ENCODE measurements at regions not wholly inside any gene's neighbourhood (a gene's known extent, or its start where the extent isn't known, plus 50 kb on each side); places are given as distances from the start of the nearest gene placed in this dataset.

- no peak for DNase-seq
- H3K4me1 ChIP-seq, result no peaks in the 10 kb centered on the region
- H3K4me3 ChIP-seq, result no peak overlapping the region
- H3K27ac ChIP-seq, result no peak overlapping the region
- H3K36me3 ChIP-seq, result no peaks in the 10 kb centered on the region
- no peaks in the 10 kb centered on the region for H3K27me3 ChIP-seq
- H3K9me3 ChIP-seq, result no peaks in the 10 kb centered on the region
- TF ChIP-seq POLR2A (IDR thresholded peaks at IDR 0.05) (no peak), CTCF (IDR thresholded peaks at IDR 0.05) (no peak)
Measured at GRCh38 chr5:3709068-3709716, 113.6 kb downstream of the IRX1 start.

DNA sequence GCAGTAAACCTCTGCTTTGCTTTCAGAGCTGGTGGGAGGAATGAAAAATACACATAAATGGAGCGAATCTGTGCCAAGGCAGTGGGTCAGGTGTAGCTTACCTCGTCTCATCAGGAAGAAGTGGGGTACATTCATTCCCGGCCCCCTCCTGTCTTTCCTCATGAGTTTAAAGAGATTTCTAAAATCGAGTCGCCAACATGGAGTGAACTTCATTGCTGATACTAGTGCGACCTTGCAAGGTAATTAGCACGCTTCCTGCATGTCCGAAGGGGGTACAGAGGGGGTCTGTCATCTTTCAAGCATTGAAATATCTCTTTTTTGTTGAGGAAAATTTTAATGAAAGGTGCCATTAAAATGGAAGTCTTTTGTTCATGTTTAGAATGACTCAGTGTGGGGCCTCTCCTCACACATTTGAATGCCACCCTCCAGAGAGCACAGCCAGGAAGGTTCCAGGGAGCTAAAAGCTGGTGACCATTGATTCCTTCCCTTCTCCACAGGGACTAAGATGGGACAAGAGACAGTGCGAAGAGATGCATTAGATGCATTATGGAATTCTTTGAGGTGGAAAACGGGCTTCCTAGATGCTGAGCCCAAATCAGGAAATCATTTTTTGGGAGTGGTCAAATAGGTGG is 114.2 kb downstream of the IRX1 start:
- Histone ChIP-seq H3K9me3 (no peaks in the 10 kb centered on the region), H3K27me3 (no peaks in the 10 kb centered on the region), H3K4me1 (no peaks in the 10 kb centered on the region), H3K4me3 (no peak overlapping the region), H3K36me3 (no peaks in the 10 kb centered on the region), H3K27ac (no peak overlapping the region)
- no peak for DNase-seq
- TF ChIP-seq POLR2A (IDR thresholded peaks at IDR 0.05), result no peak
- no peak for TF ChIP-seq CTCF (IDR thresholded peaks at IDR 0.05)

DNA sequence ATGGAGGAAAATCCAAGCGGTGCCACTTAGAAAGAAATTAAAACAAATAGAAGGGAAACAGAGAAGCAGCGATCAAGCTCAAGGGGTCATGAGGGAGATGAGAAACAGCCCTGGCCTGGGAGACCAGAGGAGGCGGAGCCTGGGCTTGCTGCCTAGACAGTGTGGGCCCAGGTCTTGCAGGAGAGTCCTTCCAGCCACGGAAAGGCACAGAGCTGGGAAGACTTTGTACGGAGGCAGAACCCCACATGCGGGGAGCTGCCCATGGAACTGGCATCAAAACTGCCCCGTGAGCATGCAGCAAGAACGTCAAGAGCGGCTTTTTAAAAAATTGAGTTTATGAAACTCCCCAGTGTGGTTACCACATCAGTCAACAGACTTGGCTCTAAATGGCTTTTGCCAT is 119.4 kb downstream of the IRX1 start:
- no peak for TF ChIP-seq CTCF (IDR thresholded peaks at IDR 0.05)
- no peak for TF ChIP-seq POLR2A (IDR thresholded peaks at IDR 0.05)
- Histone ChIP-seq H3K36me3 (no peaks in the 10 kb centered on the region), H3K27ac (no peak overlapping the region), H3K4me3 (no peak overlapping the region), H3K27me3 (no peaks in the 10 kb centered on the region), H3K9me3 (no peaks in the 10 kb centered on the region), H3K4me1 (no peaks in the 10 kb centered on the region)
- DNase-seq, result no peak

DNA sequence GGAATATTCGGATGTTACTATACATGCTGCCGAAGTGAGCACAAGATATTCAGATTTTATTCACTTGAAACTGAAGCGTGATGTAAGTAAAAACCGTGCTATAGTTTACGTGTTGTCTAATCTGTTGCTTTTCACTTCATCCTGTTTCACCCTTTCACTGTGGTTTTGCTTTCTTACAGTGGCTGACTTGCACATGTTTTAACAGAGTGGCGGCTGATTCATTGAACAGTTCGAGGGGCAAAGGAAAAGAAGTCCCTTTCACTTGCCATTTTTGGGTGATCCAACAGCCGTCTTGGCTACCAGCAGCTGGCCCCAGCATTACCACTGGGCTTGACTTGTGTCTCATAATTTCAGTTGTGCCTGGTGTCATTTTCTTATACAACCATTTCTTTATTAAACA is 134.0 kb downstream of the IRX1 start:
- TF ChIP-seq CTCF (IDR thresholded peaks at IDR 0.05) (no peak), POLR2A (IDR thresholded peaks at IDR 0.05) (no peak)
- no peaks in the 10 kb centered on the region for H3K9me3 ChIP-seq
- H3K4me1 ChIP-seq, result no peaks in the 10 kb centered on the region
- H3K27me3 ChIP-seq, result no peaks in the 10 kb centered on the region
- no peaks in the 10 kb centered on the region for H3K36me3 ChIP-seq
- no peak for DNase-seq
- no peak overlapping the region for H3K27ac ChIP-seq
- H3K4me3 ChIP-seq, result no peak overlapping the region

DNA sequence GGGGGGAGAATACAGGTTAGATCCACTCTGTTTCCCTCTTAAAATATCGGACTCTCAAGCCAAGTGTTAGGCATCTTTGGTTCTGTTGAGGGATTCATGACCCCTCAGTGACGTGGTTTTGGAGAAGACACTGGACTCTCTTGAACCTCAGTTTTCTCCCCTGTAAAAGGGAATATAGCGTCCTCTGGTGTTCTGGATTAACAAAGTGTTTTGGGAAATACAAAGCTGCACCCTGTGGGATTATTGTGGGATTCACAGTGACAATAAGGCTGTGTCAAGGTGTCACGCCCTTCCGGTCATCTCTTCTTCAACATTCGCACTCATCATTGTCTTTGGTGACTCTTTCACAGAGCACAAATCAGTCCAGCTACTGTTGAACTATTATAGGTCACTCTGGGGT is 139.0 kb downstream of the IRX1 start:
- Histone ChIP-seq H3K4me1 (no peaks in the 10 kb centered on the region), H3K27ac (no peak overlapping the region), H3K4me3 (no peak overlapping the region), H3K9me3 (no peaks in the 10 kb centered on the region), H3K27me3 (no peaks in the 10 kb centered on the region), H3K36me3 (no peaks in the 10 kb centered on the region)
- TF ChIP-seq CTCF (IDR thresholded peaks at IDR 0.05), result no peak
- no peak for TF ChIP-seq POLR2A (IDR thresholded peaks at IDR 0.05)
- DNase-seq, result no peak

Data from Peyer's patch (tissue), 4 donors.